GM21723 (cell line): ENCODE measurements at regions not wholly inside any gene's neighbourhood (a gene's known extent, or its start where the extent isn't known, plus 50 kb on each side); places are given as distances from the start of the nearest gene placed in this dataset.

Experiments used
- ATAC-seq: cut with Tn5 transposase; IDR thresholded peaks from one replicate; pipeline ENCODE4 v1.9.1; 2021; ENCODE audit warnings: mild to moderate bottlenecking, moderate library complexity; ENCODE audit not compliant: unreplicated experiment

- no peak for ATAC-seq
These were observed 446.9 kb downstream of the TMA16 start for GRCh38 chr4:163941221-163941905.

- no peak for ATAC-seq
These were observed 454.5 kb downstream of the TMA16 start for GRCh38 chr4:163948920-163949455.

- no peak for ATAC-seq
These were observed 455.6 kb downstream of the TMA16 start for GRCh38 chr4:163949976-163950601.

GRCh38 chr4:163955288-163955687 is 460.8 kb downstream of the TMA16 start:
- no peak for ATAC-seq

- ATAC-seq = no peak
These were observed 464.3 kb downstream of the TMA16 start for GRCh38 chr4:163958751-163959150.

- ATAC-seq = no peak
These were observed 465.4 kb downstream of the TMA16 start for GRCh38 chr4:163959932-163960331.

- ATAC-seq = no peak
These were observed 472.1 kb downstream of the TMA16 start for GRCh38 chr4:163966612-163967011.

GRCh38 chr4:163967263-163967662 is 472.8 kb downstream of the TMA16 start:
- ATAC-seq = peak; percentile 65

- ATAC-seq = no peak
These were observed 473.2 kb downstream of the TMA16 start for GRCh38 chr4:163967710-163968109.

- no peak for ATAC-seq
These were observed 474.8 kb downstream of the TMA16 start for GRCh38 chr4:163969291-163969690.

GRCh38 chr4:163976588-163976987 is 482.1 kb downstream of the TMA16 start:
- ATAC-seq = no peak

GRCh38 chr4:163988391-163988790 is 493.9 kb downstream of the TMA16 start:
- no peak for ATAC-seq

GRCh38 chr4:163988865-163989264 is 494.4 kb downstream of the TMA16 start:
- ATAC-seq = no peak

GRCh38 chr4:163991298-163991865 is 496.9 kb downstream of the TMA16 start:
- no peak for ATAC-seq

- no peak for ATAC-seq
These were observed 514.9 kb downstream of the TMA16 start for GRCh38 chr4:164009435-164009834.

GRCh38 chr4:164011791-164012190 is 517.3 kb downstream of the TMA16 start:
- ATAC-seq = no peak

GRCh38 chr4:164012396-164013027 is 518.0 kb downstream of the TMA16 start:
- ATAC-seq = peak; percentile 78

GRCh38 chr4:164021947-164022346 is 527.5 kb downstream of the TMA16 start:
- ATAC-seq = no peak

- ATAC-seq = peak; percentile 47
These were observed 528.7 kb downstream of the TMA16 start for GRCh38 chr4:164023214-164023613.

GRCh38 chr4:164027805-164028204 is 533.3 kb downstream of the TMA16 start:
- ATAC-seq = peak; percentile 57

- no peak for ATAC-seq
These were observed 545.0 kb downstream of the TMA16 start for GRCh38 chr4:164039482-164039881.
